Omental fat pad (tissue), 3 donors: ENCODE measurements at regions not wholly inside any gene's neighbourhood (a gene's known extent, or its start where the extent isn't known, plus 50 kb on each side); places are given as distances from the start of the nearest gene placed in this dataset.

ENCODE experiments used
- ATAC-seq: fragments of 150-250 bp; one replicate; pipeline ENCODE4 v1.9.1; 2016; ENCODE audit warnings: mild to moderate bottlenecking, moderate library complexity; ENCODE audit not compliant: low FRiP score
- DNase-seq: peaks from one replicate; pipeline ENCODE4 v3.0.0-alpha.2; 2019; ENCODE audit warnings: low spot score
- TF ChIP-seq, protein P1 (sequence below), 3 donors: fragments of 450-650 bp; IDR thresholded peaks; one replicate each; pipeline ENCODE4 v1.5.1; 2016 to 2017; ENCODE audit warnings: antibody characterized with exemption in 3 of 3, mild to moderate bottlenecking in 3 of 3, moderate library complexity in 2 of 3

DNA sequence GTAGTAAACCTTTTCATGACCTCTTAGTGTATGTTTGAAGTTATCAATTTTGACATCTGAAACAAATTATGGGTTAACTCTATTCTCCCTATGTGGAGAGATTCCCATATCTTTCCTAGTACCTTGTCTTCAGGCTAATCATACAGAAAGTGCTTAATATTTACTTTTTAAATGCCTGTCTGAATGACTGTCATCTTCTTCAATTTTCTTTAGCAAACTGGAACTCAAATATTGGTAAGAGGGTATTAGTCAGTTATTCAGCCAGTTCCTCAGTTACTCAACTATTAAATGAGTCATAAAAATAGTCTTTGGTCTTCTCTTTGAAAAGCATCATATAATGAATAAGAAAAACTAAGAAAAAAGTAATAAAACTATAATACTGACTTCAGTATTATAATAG, 1038.0 kb upstream of the PIK3C3 start:
- ATAC-seq: no peak
- DNase-seq: no peak
- TF ChIP-seq, protein P1, sequence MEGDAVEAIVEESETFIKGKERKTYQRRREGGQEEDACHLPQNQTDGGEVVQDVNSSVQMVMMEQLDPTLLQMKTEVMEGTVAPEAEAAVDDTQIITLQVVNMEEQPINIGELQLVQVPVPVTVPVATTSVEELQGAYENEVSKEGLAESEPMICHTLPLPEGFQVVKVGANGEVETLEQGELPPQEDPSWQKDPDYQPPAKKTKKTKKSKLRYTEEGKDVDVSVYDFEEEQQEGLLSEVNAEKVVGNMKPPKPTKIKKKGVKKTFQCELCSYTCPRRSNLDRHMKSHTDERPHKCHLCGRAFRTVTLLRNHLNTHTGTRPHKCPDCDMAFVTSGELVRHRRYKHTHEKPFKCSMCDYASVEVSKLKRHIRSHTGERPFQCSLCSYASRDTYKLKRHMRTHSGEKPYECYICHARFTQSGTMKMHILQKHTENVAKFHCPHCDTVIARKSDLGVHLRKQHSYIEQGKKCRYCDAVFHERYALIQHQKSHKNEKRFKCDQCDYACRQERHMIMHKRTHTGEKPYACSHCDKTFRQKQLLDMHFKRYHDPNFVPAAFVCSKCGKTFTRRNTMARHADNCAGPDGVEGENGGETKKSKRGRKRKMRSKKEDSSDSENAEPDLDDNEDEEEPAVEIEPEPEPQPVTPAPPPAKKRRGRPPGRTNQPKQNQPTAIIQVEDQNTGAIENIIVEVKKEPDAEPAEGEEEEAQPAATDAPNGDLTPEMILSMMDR (IDR thresholded peaks at IDR 0.05): no peak

GRCh38 chr18:40915724-40916123, 1039.3 kb upstream of the PIK3C3 start:
- ATAC-seq (no peak), DNase-seq (no peak)
- TF ChIP-seq, protein P1 (IDR thresholded peaks at IDR 0.05): no peak

GRCh38 chr18:40911582-40912254, 1043.3 kb upstream of the PIK3C3 start:
- ATAC-seq (no peak), DNase-seq (no peak)
- TF ChIP-seq, protein P1 (IDR thresholded peaks at IDR 0.05): no peak

- DNase-seq (no peak), ATAC-seq (no peak)
- TF ChIP-seq, protein P1 (IDR thresholded peaks at IDR 0.05): no peak
Measured at GRCh38 chr18:40911041-40911440, 1044.0 kb upstream of the PIK3C3 start.

GRCh38 chr18:40907842-40908241, 1047.2 kb upstream of the PIK3C3 start:
- TF ChIP-seq, protein P1 (IDR thresholded peaks at IDR 0.05): no peak
- no peak for DNase-seq
- no peak for ATAC-seq

DNA sequence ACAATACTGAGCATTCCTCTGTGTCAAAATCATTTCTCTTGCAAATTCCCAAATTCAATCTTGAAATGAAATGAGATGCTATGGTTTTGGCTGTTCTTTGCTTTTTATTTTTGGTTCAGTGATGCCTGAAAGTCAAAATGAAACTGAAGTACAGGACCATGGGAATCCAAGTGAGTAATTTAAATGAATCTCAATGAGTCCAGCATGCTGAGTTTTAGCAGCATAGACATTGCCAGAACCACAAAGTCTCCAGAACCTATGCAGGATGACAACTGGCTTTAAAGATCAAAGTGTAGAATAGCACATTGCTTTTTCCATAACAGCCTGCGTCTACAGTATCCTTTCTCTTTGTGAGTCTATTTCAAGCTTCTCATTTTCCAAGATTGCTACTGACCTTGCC, 1050.7 kb upstream of the PIK3C3 start:
- ATAC-seq (no peak), DNase-seq (no peak)
- TF ChIP-seq, protein P1 (IDR thresholded peaks at IDR 0.05): no peak

GRCh38 chr18:40902436-40902835, 1052.6 kb upstream of the PIK3C3 start:
- ATAC-seq (no peak), DNase-seq (no peak)
- TF ChIP-seq, protein P1 (IDR thresholded peaks at IDR 0.05): no peak
